C1 segment of cervical spinal cord (tissue), 14 donors: ENCODE measurements at regions not wholly inside any gene's neighbourhood (a gene's known extent, or its start where the extent isn't known, plus 50 kb on each side); places are given as distances from the start of the nearest gene placed in this dataset.

Experiments used
- DNase-seq, 14 donors: peaks; one replicate each; lab custom pipeline; 2025; lab: John Stamatoyannopoulos, UW

GRCh38 chr2:15718944-15719323 is 127.3 kb downstream of the DDX1 start:
- DNase-seq = no peak

GRCh38 chr2:15719566-15720313 is 128.1 kb downstream of the DDX1 start:
- DNase-seq = no peak

GRCh38 chr2:15720561-15721307 is 129.1 kb downstream of the DDX1 start:
- DNase-seq = no peak

GRCh38 chr2:15721411-15722067 is 129.9 kb downstream of the DDX1 start:
- no peak for DNase-seq

GRCh38 chr2:15722980-15723379 is 131.3 kb downstream of the DDX1 start:
- DNase-seq = no peak

GRCh38 chr2:15724235-15724634 is 132.6 kb downstream of the DDX1 start:
- no peak for DNase-seq

- no peak for DNase-seq
Observed at GRCh38 chr2:15725101-15725781, 133.6 kb downstream of the DDX1 start.

- DNase-seq = no peak
Observed at GRCh38 chr2:15725782-15726112, 134.1 kb downstream of the DDX1 start.

GRCh38 chr2:15726321-15727057 is 134.8 kb downstream of the DDX1 start:
- no peak for DNase-seq

- DNase-seq = no peak
Observed at GRCh38 chr2:15727396-15728244, 136.0 kb downstream of the DDX1 start.

- peak in 7 of 14 donors; percentile 9 to 41 (median 21) for DNase-seq
Observed at GRCh38 chr2:15728245-15728938, 136.7 kb downstream of the DDX1 start.

GRCh38 chr2:15729001-15729400 is 137.3 kb downstream of the DDX1 start:
- DNase-seq = no peak

GRCh38 chr2:15729709-15730544 is 138.3 kb downstream of the DDX1 start:
- DNase-seq = no peak

- peak in 13 of 14 donors; percentile 2 to 91 (median 79) for DNase-seq
Observed at GRCh38 chr2:15730545-15731212, 139.0 kb downstream of the DDX1 start.

- DNase-seq = no peak
Observed at GRCh38 chr2:15731213-15731888, 139.7 kb downstream of the DDX1 start.

- no peak for DNase-seq
Observed at GRCh38 chr2:15731889-15732271, 140.2 kb downstream of the DDX1 start.

GRCh38 chr2:15732341-15733077 is 140.8 kb downstream of the DDX1 start:
- DNase-seq = no peak
